SU-DHL-6 (cell line): ENCODE measurements at regions not wholly inside any gene's neighbourhood (a gene's known extent, or its start where the extent isn't known, plus 50 kb on each side); places are given as distances from the start of the nearest gene placed in this dataset.

Source experiments
- H2AFZ ChIP-seq: fragments of 200-600 bp; sonication (generic); 2 replicates; pipeline ENCODE4 v1.6.1; 2014; ENCODE audit warnings: low read depth, mild to moderate bottlenecking, moderate library complexity, mixed read lengths, antibody characterized with exemption, low read length; ENCODE audit not compliant: severe bottlenecking
- H3F3A ChIP-seq: fragments of 200-600 bp; shearing (Covaris generic); 2 replicates; pipeline ENCODE4 v1.6.0; 2016; ENCODE audit warnings: antibody characterized with exemption, mild to moderate bottlenecking; ENCODE audit not compliant: insufficient read depth
- H3K27ac ChIP-seq: fragments of 200-600 bp; sonication (generic); 2 replicates; pipeline ENCODE4 v1.5.1; 2016; ENCODE audit warnings: low read depth, mild to moderate bottlenecking, low read length, moderate library complexity, mixed read lengths
- H3K27me3 ChIP-seq: fragments of 200-600 bp; sonication (generic), shearing (Covaris generic); 2 replicates; pipeline ENCODE4 v1.6.0; 2014; ENCODE audit warnings: mild to moderate bottlenecking, low read length
- H3K36me3 ChIP-seq: fragments of 200-600 bp; sonication (generic); 2 replicates; pipeline ENCODE4 v1.6.1; 2014; ENCODE audit warnings: mild to moderate bottlenecking, low read length, mixed read lengths
- H3K4me2 ChIP-seq: fragments of 300-600, 200-600 bp; shearing (Covaris generic), sonication (generic); 2 replicates; pipeline ENCODE4 v1.6.0; 2014; ENCODE audit warnings: low read length, low read depth, mild to moderate bottlenecking; ENCODE audit not compliant: poor library complexity, severe bottlenecking
- H3K4me3 ChIP-seq: fragments of 200-600 bp; sonication (generic); 2 replicates; pipeline ENCODE4 v1.5.1; 2014; ENCODE audit warnings: antibody characterized with exemption, low read length, mild to moderate bottlenecking, mixed read lengths; ENCODE audit not compliant: insufficient read depth, poor library complexity, severe bottlenecking
- H3K79me2 ChIP-seq: fragments of 200-600 bp; sonication (generic); 2 replicates; pipeline ENCODE4 v1.6.1; 2014; ENCODE audit warnings: mild to moderate bottlenecking, low read length, moderate library complexity; ENCODE audit not compliant: insufficient read depth
- H3K9ac ChIP-seq: fragments of 200-600 bp; sonication (generic); 2 replicates; pipeline ENCODE4 v1.7.0; 2014; ENCODE audit warnings: mild to moderate bottlenecking, low read length
- H3K9me2 ChIP-seq: fragments of 200-600 bp; sonication (generic); replicated peaks from 2 replicates; pipeline ENCODE4 v1.6.1; 2014; ENCODE audit warnings: low read length; ENCODE audit not compliant: insufficient read depth
- H3K9me3 ChIP-seq: fragments of 200-600 bp; sonication (generic); 2 replicates; pipeline ENCODE4 v1.6.1; 2014; ENCODE audit warnings: low read length, mixed read lengths; ENCODE audit not compliant: insufficient read depth
- H4K20me1 ChIP-seq: fragments of 200-600 bp; sonication (generic); 2 replicates; pipeline ENCODE4 v1.6.1; 2014; ENCODE audit warnings: low read depth, mild to moderate bottlenecking, antibody characterized with exemption, low read length, moderate library complexity, mixed read lengths
- CTCF ChIP-seq: fragments of 200-600 bp; sonication (generic); IDR thresholded peaks from one replicate; pipeline ENCODE4 v1.5.1; 2017; ENCODE audit warnings: antibody characterized with exemption, mild to moderate bottlenecking, low read length, moderate library complexity; ENCODE audit not compliant: insufficient read depth, poor library complexity, severe bottlenecking
- EZH2phosphoT487 ChIP-seq: fragments of 200-600 bp; sonication (generic), shearing (Covaris generic); conservative IDR thresholded peaks from 2 replicates; pipeline ENCODE4 v1.6.1; 2018; ENCODE audit warnings: mild to moderate bottlenecking, antibody characterized with exemption, low read length, moderate library complexity, mixed read lengths

DNA sequence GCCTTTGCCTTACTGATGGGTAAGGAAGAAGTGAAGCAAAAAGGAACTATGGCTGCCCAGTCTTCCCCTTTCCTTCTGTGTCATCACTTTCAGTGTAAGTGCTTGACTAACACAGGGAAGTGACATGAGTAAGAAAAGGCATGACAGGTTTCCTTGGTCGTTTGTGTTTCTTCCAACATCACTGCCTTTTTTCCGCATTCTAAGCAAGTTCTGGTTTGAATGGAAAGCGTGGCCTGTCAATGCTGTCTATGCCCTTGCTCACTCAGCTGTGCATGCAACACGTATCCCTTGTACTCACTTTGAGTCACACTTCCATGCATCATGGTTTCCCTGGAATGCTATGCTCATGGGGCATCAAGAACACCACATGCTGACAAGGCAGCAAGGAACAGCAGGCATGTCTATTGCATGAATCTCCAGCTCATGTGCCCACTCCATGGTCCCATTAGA is 111.8 kb downstream of the OAT start:
- H3K4me2 ChIP-seq, result no peak overlapping the region
- no peak overlapping the region for H3K27ac ChIP-seq
- no peaks in the 10 kb centered on the region for H3K27me3 ChIP-seq
- H3K79me2 ChIP-seq, result no peaks in the 10 kb centered on the region
- H3F3A ChIP-seq, result no peaks in the 10 kb centered on the region
- no peaks in the 10 kb centered on the region for H3K36me3 ChIP-seq
- no peak for TF ChIP-seq CTCF
- TF ChIP-seq EZH2phosphoT487, result no peak
- no peaks in the 10 kb centered on the region for H3K9me3 ChIP-seq
- no peaks in the 10 kb centered on the region for H3K9me2 ChIP-seq
- no peak overlapping the region for H2AFZ ChIP-seq
- H4K20me1 ChIP-seq, result no peaks in the 10 kb centered on the region
- no peak overlapping the region for H3K4me3 ChIP-seq
- no peak overlapping the region for H3K9ac ChIP-seq

GRCh38 chr10:124306520-124306919 is 112.2 kb downstream of the OAT start:
- TF ChIP-seq EZH2phosphoT487 (no peak), CTCF (no peak)
- no peaks in the 10 kb centered on the region for H3K9me2 ChIP-seq
- no peaks in the 10 kb centered on the region for H3F3A ChIP-seq
- no peaks in the 10 kb centered on the region for H3K79me2 ChIP-seq
- H4K20me1 ChIP-seq, result no peaks in the 10 kb centered on the region
- no peak overlapping the region for H2AFZ ChIP-seq
- no peak overlapping the region for H3K4me3 ChIP-seq
- H3K9ac ChIP-seq, result no peak overlapping the region
- no peak overlapping the region for H3K4me2 ChIP-seq
- H3K27me3 ChIP-seq, result no peaks in the 10 kb centered on the region
- no peak overlapping the region for H3K27ac ChIP-seq
- no peaks in the 10 kb centered on the region for H3K9me3 ChIP-seq
- no peaks in the 10 kb centered on the region for H3K36me3 ChIP-seq

- Histone ChIP-seq H3K9me3 (peaks cover under 1% of the 10 kb centered on the region; the same call in 1 of the 2 replicates), H3K79me2 (no peaks in the 10 kb centered on the region), H3F3A (no peaks in the 10 kb centered on the region), H3K36me3 (no peaks in the 10 kb centered on the region), H3K27ac (no peak overlapping the region), H3K9me2 (no peaks in the 10 kb centered on the region), H4K20me1 (no peaks in the 10 kb centered on the region), H3K9ac (no peak overlapping the region), H2AFZ (no peak overlapping the region), H3K4me2 (no peak overlapping the region), H3K27me3 (no peaks in the 10 kb centered on the region), H3K4me3 (no peak overlapping the region)
- TF ChIP-seq CTCF (no peak), EZH2phosphoT487 (no peak)
These were observed 112.7 kb downstream of the OAT start for GRCh38 chr10:124305984-124306383.
